ENCODE measurements at regions not wholly inside any gene's neighbourhood (a gene's known extent, or its start where the extent isn't known, plus 50 kb on each side); places are given as distances from the start of the nearest gene placed in this dataset.
"Not testable (repeated sequence)": the region's sequence is repeated elsewhere in the genome, so short reads cannot be mapped to it uniquely, and the experiment has no call there.

DNA sequence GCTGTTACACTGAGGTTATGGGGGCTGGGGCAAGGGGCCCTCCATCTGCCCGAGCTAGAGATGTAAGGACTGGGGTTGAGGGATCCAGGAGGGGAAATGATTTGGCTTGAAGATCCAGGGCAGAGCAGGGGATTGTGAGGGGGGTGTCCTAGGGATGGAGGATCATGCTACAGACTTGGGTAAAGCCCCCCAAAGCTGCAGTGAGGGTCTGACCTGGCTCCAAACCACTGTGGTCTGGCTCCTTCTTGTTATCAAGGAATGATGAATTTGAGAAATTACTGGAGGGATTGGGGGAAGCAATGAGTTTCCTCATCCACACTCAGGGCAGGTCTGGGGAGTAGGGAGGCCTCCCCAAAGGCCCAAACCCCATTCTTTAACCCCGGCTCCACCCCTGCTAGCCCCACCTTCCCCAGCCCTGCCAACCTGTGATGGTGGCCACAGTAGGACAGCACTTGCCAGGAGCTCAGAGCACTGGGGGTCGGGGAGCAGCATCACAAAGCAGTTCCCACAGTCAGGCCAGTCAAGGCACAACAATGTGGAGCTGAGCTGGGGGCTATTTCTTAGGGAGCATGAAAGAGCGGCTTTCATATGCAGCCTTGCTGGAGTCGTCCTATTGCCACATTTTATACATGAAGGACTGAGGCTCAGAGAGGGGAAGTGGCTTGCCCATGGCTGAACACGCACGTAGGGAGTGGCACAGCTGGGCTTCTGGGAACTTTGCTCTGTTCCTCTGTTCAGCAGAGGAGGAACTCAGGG lies 165.5 kb downstream of the EFNB1 start:
- DNase-seq: no peak

DNA sequence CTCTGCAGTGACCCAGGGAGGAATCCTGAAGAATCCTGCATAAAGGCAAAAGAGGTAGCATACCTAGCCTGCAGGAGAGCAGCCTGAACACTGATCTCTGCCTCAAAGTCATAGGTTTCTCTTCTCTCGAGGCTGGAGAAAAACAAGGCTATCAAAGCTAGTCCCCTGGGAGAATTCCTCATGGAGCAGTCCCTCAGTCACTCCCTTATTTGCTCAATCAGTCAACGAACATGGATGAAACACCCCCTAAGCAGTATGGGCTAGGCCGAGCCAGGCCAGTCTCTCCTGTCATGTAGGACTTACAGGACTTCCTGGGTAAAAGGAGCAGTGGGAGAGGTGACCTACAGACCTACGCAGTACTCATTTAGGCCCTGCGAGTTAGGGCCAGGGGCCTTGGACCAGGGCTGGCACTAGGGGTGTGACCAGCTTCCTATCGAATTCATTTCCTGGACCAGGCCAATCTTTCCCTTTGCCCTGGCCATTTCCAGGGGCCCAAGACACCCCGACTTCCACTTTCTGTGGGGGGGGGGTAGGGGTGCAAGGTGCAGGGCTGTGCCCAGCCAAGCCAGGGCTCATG lies 164.1 kb downstream of the EFNB1 start:
- no peak for DNase-seq

DNA sequence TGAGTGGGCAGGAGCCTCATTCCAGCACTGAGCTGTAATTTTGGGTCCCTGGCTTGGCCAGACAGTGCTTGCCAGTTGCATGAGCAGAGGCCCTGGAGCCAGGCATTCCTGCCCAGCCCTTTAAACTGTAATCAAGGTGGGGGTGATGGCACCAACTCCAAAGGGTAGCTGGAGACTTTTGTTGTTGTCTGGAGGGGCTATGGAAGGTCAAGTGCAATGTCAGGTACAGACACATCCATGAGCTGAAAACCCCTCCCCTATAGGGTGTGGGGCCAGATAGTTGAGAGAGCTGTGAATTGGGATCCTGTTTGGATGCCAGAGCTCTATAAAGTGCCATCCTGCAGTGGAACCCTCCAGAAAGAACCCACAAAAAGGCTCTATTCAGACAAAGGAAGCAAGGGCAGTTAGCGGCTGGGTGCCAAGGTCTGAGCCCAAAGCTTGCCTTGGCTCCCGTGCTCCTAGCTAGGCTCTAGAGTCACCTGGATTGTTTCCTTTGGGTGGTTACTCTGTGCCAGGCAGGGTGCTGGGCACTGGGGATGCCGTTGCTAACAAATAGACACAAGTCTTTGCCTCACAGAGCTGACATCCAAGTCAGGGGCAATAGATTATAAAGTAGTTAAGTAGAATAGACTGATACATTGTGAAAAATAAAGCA lies 163.0 kb downstream of the EFNB1 start:
- no peak for DNase-seq

DNA sequence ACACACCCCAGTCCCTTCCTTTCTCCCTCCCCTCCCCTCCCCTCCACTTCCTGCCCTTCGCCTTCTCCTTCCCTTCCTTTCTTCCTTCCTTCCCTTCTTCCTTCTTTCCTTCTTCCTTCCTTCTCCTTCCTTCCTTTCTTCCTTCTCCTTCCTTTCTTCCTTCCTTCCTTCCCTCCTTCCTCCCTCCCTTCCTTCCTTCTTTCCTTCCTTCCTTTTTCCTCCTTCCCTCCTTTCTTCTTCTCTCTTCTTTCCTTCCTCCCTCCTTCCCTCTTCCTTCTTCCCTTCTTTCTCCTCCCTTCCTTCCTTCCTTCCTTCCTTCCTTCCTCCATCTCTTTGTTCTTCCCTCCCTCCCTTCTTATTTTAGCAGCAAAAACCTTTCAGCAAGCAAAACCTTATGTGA lies 162.1 kb downstream of the EFNB1 start:
- no peak for DNase-seq

DNA sequence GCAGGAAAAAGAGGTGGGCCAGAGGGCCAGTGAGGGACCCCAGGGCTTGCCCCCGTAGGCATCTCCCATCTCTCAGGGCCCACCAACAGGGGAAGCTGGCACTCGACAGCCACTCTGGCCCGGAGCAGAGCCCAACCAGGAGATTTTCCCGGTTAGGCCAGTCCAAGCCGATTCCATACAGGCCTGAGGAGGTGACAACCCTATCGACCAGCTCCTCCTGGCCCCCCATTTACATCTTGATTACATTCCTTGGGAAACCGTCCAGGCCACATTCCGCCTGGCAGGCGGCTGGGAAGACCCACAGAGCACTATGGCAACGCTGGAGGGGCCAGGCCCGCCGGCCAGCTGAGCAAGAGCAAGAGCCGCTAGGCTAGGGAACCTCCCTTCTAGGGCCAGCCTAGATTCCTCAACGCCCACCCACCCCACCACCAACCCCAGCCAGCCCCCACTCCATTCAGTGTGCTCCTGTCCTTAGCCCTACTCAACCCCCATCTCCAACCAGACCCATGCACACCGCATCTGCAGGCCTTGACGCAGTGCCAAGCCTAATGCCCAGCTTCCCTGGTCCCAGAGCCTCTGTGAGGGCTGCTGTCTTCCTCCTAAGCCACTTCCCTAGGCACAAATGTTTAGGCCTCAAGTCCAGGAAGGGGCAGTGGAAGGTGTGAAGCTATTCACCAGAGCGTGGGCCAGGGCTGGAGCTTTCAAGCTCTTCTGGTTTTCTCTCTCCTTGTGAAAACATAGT lies 161.2 kb downstream of the EFNB1 start:
- DNase-seq: peak; percentile 19

DNA sequence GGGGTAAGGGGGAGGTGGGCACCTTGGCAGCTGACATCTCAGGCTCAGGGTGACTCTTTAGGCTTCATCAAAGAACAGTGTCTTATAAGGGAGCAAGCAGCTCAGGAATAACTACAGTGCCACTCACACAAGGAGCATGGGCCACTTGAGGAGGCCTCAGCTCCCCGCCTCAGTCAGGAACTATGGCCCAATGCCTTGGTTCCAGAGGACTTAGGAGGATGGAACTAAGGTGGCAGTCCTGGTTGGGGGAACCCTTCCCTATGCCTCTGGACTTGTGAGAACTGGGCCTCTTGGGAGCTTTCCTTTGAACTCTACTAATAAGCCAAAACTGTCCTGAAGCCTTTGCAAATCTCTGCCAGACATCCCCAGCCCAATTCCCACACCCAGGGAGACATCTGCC lies 160.6 kb downstream of the EFNB1 start:
- DNase-seq: no peak

DNA sequence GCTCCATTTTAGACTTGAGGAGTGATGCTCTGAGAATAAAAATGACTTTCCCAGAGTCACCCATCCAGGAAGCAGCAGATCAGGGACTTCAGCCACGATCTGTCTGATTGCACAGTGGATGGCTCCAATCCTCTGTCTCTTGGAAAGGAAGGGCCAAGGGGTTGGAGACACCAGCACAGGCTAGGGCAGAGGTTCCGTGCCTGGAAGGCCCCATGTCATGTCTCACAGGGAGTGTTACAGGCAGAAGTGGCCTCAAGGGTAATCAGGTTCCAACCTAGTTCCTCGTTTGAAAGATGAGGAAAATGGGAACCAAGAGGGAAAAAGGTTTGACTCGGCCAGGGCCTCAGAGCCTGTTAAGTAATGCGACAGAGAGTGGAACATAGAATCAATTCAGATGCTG lies 160.0 kb downstream of the EFNB1 start:
- no peak for DNase-seq

DNA sequence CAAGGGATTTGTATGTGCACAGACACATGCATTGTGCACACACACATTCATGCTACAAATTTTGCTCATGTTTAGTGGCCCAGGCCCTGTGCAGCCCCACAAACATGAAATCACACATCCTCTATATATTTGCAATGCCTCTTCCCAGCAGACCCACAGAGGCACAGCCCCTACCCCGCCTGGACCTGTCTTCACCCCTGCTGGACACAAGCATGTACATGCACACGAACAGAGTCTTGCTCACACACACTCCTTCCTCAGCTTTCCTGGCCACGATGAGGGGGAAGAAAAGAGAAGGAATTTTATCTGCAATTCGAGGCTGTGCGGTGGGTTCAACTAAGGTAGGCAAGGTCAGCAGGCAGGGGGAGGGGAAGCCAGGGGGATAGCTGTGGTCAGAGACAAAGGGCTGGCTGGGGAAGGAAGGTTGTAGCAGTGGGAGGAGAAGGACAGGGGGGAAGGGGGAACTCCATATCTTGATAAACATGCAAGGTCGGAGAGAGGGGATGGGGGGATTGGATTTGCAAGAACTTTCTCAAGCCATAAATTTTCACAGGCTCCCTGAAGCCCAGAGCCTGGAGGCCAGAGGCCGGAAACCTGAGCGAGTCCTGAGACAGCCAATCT lies 156.4 kb downstream of the EFNB1 start:
- no peak for DNase-seq

DNA sequence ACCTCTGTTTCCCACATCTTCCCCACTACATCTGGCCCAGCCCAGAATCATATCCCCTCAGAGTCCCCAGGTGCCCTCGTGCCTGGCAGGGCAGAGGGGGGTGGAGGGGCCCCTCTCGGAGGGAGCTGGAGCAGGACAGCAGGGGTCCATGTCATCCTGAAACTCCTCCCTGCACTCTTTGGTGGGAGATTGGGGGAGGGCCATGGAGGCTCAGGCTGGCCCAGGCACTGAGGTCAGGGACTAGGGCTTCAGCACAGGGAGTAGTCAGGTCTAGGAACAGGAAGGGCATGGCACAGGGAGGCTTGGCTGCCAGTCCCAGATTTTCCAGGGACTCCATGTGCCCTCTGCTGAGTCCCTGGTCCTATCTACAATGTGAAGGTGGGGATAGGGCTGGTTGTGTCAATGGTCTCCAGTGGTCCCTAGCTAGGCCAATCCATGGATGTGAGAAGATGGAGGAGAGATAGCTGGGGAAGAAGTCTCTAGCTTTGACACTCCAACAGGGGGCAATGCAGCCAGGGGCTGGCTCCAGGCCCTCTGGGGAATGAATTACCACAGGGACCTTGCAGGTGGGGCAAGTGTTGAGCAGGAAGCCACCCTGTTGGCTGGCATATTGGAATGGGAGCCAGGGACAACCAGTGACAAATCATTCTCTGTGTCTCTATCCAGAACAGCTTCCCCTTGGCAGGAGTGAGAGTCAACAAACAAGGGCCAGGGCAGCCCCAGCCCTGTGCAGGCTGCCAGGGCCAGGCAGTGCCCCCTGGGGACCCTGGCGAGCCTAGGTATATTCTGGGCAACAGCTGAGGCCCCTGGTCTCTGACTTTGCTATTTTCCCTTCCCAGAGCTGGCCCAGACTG lies 154.4 kb downstream of the EFNB1 start:
- DNase-seq: no peak

DNA sequence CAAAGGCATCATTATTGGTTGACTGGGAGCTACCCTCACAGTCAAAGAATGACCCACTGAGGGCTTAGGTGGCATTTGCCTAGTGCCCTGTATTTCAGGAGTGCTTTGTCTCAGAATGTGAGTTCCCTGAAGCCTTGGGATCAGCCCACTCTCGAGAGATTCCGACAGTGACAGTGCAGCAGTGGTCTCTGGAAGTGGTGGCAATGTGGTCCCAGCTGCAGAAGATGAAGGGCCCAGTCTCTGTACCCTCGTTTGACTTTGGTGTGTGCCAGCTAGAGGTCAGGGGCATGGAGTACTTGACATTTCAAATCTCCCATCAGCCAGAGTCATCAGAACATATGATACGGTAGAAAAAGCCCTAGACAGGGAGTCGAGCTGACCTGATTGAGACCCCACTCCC lies 153.7 kb downstream of the EFNB1 start:
- no peak for DNase-seq

DNA sequence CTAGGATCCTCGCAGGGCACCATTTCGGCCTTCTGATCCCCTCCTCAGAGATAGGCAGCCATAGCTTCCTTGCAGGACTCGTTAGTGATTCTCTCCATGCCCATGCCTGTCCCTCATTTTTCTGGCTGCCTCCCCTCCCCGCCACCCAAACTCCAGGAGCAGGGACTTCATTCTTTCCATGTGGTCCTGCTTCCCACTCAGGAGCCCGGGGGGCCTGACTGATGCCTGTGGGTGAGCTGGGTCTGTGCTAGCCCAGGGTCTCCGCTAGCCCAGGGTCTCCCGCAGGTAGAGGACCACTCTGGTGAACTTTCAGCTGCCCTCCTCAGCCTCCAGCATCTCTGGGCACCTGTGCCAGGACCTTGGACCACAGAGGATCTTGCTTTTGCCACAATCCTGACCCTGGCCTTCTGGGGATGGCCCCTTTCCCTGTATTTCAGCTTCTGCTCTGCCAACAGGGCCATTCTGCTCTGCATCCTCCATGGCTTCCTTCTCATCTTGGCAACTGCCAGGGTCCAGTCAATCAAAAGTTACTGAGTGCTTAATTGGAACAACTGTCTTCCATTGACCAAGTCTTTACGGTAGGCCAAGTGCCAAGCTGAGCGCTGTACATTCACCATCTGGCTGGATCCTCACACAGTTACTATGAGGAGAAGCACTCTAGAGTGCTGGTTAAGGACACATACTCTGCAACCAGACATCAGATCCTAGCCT lies 152.2 kb downstream of the EFNB1 start:
- DNase-seq: peak; percentile 38

DNA sequence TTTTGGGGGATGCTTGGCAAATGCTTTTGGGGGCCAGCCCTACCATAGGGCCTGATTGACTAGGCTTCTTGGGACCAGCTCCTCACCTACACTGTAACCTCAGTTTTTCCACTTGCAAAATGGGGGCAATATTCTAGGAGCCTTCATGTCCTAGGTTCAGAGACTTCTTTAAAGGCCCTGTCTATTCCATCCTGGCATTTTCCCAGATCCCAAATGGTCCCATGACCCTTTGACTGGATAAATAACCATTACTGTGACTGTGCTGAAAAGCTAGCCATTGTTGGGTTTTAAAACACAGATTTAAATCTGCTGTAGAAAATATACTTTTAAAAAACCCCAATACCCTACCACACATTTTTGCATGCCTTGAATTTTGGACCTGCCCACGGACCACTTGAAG lies 149.8 kb downstream of the EFNB1 start:
- no peak for DNase-seq

DNA sequence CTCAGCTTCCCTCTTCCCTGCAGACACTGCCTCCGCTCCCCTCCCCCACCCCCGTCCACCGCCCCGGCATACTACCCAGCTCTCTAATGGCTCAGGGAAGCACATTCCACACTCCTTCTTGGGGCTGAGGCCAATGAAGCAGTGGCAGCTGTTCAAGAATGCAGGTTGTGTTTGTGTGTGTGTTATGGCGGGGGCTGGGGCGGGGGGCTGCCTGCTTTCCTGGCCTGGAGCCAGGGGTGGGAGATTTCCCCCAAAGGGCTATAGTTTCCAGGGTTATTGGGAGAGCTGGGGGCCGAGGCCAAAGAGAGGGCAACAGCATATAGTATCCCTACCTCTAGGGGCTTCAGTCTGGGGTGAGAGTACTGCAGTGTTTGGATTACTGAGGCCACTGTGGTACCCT lies 149.4 kb downstream of the EFNB1 start:
- no peak for DNase-seq

DNA sequence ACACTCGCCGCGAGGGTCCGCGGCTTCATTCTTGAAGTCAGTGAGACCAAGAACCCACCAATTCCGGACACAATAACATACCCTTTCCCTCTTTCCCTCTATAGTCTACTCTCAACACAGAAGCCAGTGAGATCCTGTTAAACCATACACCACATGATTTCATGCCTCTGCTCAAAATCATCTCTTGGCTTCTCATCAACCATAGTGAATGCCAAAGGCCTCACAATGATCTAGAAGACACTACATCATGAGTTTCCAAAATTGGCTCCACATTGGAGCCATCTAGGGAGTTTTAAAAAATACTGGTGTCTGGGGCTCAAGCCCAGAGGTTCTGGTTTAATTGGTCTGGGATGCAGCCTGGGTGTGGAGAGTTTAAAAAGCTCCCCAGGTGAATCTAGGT lies 124.5 kb downstream of the EFNB1 start:
- no peak for DNase-seq

DNA sequence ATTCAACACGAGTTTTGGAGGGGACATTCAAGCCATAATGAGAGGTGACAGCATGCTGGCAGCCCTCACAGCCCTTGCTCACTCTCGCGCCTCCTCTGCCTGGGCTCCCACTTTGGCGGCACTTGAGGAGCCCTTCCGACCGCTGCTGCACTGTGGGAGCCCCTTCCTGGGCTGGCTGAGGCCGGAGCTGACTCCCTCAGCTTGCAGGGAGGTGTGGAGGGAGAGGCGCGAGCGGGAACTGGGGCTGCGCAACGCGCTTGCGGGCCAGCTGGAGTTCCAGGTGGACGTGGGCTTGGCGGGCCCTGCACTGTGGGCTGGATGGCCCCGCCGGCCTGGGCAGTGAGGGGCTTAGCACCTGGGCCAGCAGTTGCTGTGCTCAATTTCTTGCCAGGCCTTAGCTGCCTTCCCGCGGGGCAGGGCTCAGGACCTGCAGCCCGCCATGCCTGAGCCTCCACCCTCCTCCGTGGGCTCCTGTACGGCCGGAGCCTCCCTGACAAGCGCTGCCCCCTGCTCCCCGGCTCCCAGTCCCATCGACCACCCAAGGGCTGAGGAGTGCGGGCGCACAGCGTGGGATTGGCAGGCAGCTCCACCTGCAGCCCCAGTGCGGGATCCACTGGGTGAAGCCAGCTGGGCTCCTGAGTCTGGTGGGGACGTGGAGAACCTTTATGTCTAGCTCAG lies 123.3 kb downstream of the EFNB1 start:
- DNase-seq: not testable (repeated sequence)

DNA sequence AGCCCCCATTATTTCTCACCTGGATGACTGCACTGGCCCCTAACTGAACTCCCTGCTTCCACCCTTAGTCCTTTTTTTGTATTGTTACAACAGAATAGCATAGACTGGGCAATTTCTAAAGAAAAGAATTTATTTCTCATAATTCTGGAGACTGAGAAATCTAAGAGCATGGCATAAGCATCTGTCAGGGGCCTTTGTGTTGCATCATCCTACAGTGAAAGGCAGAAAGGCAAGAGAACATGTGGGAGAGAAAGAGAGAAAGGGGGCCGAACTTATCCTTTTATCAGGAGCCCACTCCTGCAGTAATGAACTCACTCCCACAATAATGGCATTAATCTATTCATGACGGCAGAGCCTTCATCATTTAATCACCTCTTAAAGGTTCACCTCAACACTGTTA lies 122.1 kb downstream of the EFNB1 start:
- DNase-seq: no peak

DNA sequence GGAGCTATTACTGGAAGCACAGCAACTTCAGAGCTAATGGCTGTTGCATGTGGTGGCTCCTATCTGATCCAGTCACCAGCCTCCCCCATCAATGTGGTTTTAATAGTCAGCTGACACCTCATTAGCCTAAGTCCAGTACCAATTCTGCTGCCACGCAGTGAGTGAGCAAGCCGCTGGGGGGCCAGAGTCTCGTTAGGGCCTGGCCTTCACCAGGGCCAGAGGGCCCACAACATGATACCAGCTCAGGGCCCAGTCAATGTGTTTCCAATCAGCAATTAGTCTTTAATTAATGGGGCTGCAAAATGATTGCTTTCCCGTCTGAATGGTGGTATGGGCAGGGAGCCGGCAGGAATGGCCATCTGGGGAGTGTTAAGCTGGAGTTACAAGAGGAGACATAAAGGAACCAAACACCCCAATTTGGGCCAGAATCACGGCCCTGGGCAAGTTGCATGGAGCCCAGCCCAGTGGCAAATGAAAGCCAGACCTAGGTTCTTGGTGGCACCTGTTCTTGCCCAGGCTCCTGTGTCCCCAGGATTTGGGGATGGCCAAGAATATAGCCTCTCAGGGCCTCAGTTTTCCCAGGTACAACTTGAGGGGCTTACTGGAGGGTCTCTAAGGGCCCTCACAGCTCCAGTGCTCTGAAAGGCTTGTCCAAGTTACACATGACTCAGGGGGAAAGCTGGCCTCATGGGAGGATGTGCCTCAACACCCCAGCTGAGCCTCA lies 119.2 kb downstream of the EFNB1 start:
- no peak for DNase-seq

DNA sequence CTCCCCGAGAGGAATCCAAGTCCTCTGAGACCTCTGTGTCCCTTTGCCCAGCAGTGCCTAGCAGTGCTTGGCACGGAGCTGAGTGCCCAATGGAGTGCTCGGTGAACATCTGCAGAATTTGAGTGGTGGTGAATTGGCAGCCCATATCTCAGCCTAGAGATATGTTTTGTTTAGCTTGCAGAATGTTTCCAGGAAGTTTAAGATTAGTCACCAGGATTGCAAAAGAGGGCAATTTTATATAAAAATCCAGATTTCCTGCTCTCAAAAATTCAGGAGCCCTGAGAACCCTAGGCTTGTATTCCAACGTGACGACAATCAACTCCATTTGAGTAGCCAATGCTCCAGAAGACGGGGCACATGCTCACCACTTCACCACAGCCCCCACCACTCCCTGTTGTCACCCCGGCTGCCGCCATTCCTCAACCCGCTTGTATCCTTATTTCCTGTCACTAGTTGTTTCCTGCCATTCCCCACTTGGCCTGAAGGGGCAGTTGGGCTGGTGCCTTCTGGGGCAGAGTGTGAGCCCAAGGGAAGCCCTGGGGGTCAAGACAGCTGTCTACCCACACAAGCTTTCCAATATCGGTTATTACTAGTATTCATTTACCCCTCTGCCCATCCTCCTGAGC lies 116.9 kb downstream of the EFNB1 start:
- DNase-seq: no peak

DNA sequence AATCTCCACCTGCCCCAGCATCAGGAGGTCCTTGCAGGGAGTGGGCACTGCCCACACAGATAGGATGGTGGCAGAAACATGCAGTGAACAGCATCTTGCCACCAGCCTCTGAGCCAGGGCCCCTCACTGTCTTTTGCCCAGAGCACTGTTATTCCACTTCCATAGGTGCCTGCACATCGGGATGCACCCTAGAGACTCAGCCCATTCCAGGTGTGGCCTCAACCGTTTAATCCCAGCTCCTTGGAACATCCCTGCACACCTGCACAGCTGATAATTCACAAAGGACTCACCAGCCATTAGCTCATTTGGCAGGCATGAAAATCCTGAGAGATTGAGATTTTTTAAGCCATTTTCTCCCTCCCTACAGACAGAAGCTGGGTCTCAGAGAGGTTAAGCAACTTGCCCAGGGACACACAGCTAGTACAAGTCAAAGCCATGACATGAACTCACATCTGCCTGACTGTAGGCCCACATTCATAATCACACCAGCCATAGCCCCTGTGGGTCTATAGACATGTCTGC lies 116.3 kb downstream of the EFNB1 start:
- DNase-seq: no peak

DNA sequence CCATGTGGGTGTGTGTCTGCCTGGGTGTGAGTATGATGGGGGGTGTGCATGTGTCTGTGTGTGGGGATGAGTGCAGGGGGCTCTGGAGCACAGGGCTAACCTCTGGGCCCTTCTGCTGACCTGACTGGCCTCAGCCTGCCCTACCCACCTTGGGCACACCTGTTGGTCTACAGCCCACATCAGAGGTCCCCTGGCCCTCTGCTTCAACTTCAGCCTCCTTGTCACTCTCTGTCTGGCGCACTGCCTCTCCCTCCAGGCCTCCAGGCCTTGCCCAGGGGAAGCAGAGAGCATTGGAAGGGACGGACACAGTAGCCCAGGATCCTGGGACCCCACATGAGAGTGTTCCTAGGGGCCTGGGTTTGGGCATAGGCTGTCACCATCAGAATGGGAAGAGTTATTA lies 115.4 kb downstream of the EFNB1 start:
- DNase-seq: no peak
